ENCODE measurements at regions not wholly inside any gene's neighbourhood (a gene's known extent, or its start where the extent isn't known, plus 50 kb on each side); places are given as distances from the start of the nearest gene placed in this dataset.
"Not testable (repeated sequence)": the region's sequence is repeated elsewhere in the genome, so short reads cannot be mapped to it uniquely, and the experiment has no call there.

DNA sequence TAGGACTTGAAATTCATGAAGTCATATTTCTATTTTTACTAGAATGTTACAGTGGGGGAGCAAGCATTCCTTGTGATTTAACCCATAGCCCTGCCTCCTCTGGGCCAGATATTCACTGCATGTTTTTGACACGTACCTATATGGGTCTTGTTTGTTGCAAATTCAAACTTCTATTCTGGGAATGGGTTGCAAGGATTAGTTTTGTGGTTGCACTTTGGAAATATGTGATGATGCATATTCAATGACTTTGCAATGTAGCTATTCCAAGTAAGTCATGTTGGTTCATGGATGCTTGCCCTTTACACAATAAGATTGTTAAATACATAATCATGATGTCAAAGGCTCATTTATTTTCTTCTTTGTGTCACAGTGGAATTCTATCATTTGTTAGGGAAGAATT, 440.8 kb downstream of the TDRD3 start:
- TF ChIP-seq, protein P1, sequence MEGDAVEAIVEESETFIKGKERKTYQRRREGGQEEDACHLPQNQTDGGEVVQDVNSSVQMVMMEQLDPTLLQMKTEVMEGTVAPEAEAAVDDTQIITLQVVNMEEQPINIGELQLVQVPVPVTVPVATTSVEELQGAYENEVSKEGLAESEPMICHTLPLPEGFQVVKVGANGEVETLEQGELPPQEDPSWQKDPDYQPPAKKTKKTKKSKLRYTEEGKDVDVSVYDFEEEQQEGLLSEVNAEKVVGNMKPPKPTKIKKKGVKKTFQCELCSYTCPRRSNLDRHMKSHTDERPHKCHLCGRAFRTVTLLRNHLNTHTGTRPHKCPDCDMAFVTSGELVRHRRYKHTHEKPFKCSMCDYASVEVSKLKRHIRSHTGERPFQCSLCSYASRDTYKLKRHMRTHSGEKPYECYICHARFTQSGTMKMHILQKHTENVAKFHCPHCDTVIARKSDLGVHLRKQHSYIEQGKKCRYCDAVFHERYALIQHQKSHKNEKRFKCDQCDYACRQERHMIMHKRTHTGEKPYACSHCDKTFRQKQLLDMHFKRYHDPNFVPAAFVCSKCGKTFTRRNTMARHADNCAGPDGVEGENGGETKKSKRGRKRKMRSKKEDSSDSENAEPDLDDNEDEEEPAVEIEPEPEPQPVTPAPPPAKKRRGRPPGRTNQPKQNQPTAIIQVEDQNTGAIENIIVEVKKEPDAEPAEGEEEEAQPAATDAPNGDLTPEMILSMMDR (conservative IDR thresholded peaks at IDR 0.05; ENCODE audit: low read length), result no peak
- no peak for TF ChIP-seq EZH2phosphoT487 (IDR thresholded peaks at IDR 0.05; ENCODE audit: borderline replicate concordance, low read depth, low read length)
- no peak overlapping the region for H2AFZ ChIP-seq (ENCODE audit: low read length)
- H3K9me3 ChIP-seq (ENCODE audit: low read length), result no peaks in the 10 kb centered on the region
- ChIA-PET CTCF (ENCODE audit: unreplicated experiment) (no interaction called here), POLR2A (interaction anchor here (0.8 kb wide), 1 partner anchor 242 kb away, joined by 3 read pairs; no protein-coding TSS in a partner anchor)
- H3K4me3 ChIP-seq (ENCODE audit: low read depth, low read length, poor library complexity, severe bottlenecking), result no peak overlapping the region
- H3K4me2 ChIP-seq (ENCODE audit: low read length), result no peak overlapping the region
- BruUV-seq (replicated peaks), result no TSS peak
- intact Hi-C loops (cut with micrococcal nuclease; ENCODE audit: unreplicated experiment), result no loop called here
- no peaks in the 10 kb centered on the region for H3K79me2 ChIP-seq (ENCODE audit: insufficient read depth, low read depth, low read length)
- H3K4me1 ChIP-seq (ENCODE audit: insufficient read depth, low read length, poor library complexity, severe bottlenecking), result no peaks in the 10 kb centered on the region
- DNase-seq (ENCODE audit: low spot score), result no peak
- H4K20me1 ChIP-seq (ENCODE audit: insufficient read depth, low read length), result no peaks in the 10 kb centered on the region
- no peaks in the 10 kb centered on the region for H3K9me2 ChIP-seq (ENCODE audit: insufficient read depth, low read length)
- no peak overlapping the region for H3K27ac ChIP-seq (ENCODE audit: low read depth, low read length, poor library complexity, severe bottlenecking)
- H3K36me3 ChIP-seq (ENCODE audit: insufficient read depth, low read length), result no peaks in the 10 kb centered on the region

DNA sequence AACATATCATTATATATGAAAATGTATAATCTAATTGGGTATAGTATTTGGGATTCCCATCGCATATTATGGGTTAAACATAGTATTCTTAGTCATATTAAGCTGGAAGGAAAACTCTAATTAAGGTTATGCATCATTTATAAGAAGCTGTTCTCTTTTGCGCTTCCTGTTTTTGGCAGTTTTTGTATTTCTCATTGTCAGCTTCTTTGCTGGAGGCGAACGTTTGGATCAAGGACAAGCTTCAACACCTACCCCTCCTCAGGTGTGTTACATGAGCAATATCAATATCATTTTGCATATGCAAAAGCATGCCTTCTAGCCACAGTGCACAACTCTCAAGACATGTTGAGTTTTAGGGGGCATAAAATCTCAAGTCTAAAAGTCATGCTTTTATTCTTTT, 439.8 kb downstream of the TDRD3 start:
- TF ChIP-seq, protein P1 (conservative IDR thresholded peaks at IDR 0.05; ENCODE audit: low read length), result no peak
- no peak for TF ChIP-seq EZH2phosphoT487 (IDR thresholded peaks at IDR 0.05; ENCODE audit: borderline replicate concordance, low read depth, low read length)
- H3K9me2 ChIP-seq (ENCODE audit: insufficient read depth, low read length), result no peaks in the 10 kb centered on the region
- H3K4me1 ChIP-seq (ENCODE audit: insufficient read depth, low read length, poor library complexity, severe bottlenecking), result no peaks in the 10 kb centered on the region
- H3K4me2 ChIP-seq (ENCODE audit: low read length), result no peak overlapping the region
- DNase-seq (ENCODE audit: low spot score), result no peak
- H3K27ac ChIP-seq (ENCODE audit: low read depth, low read length, poor library complexity, severe bottlenecking), result no peak overlapping the region
- CTCF ChIA-PET (ENCODE audit: unreplicated experiment), result no interaction called here
- intact Hi-C loops (cut with micrococcal nuclease; ENCODE audit: unreplicated experiment), result no loop called here
- H4K20me1 ChIP-seq (ENCODE audit: insufficient read depth, low read length), result no peaks in the 10 kb centered on the region
- no peaks in the 10 kb centered on the region for H3K79me2 ChIP-seq (ENCODE audit: insufficient read depth, low read depth, low read length)
- no peaks in the 10 kb centered on the region for H3K9me3 ChIP-seq (ENCODE audit: low read length)
- POLR2A ChIA-PET, result interaction anchor here (0.7 kb wide), 1 partner anchor 522 kb away, joined by 4 read pairs; no protein-coding TSS in a partner anchor
- H3K36me3 ChIP-seq (ENCODE audit: insufficient read depth, low read length), result no peaks in the 10 kb centered on the region
- no peak overlapping the region for H2AFZ ChIP-seq (ENCODE audit: low read length)
- no TSS peak for BruUV-seq (replicated peaks)
- no peak overlapping the region for H3K4me3 ChIP-seq (ENCODE audit: low read depth, low read length, poor library complexity, severe bottlenecking)

DNA sequence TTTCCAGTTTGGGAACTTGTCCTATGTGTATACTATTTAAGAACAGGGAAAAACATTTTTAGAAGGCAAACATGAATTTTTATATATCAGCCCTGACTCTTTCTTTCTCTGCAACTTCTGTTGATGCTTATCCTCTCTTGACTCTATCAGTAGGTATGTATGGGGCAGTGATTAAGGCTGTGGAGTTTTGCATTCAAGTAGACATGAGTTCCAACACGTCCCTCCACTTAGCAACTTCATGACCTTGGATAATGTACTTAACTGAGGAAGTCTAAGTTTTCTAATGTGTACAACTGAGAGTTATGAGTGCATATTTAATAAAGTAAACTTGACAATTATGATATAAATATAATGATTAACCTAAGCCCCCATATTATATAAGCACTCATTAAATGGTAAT, 414.6 kb downstream of the TDRD3 start:
- no peaks in the 10 kb centered on the region for H4K20me1 ChIP-seq (ENCODE audit: insufficient read depth, low read length)
- ChIA-PET POLR2A (no interaction called here), CTCF (ENCODE audit: unreplicated experiment) (no interaction called here)
- H3K4me3 ChIP-seq (ENCODE audit: low read depth, low read length, poor library complexity, severe bottlenecking), result no peak overlapping the region
- no TSS peak for BruUV-seq (replicated peaks)
- H3K4me2 ChIP-seq (ENCODE audit: low read length), result no peak overlapping the region
- no peaks in the 10 kb centered on the region for H3K4me1 ChIP-seq (ENCODE audit: insufficient read depth, low read length, poor library complexity, severe bottlenecking)
- no peak for DNase-seq (ENCODE audit: low spot score)
- H3K27ac ChIP-seq (ENCODE audit: low read depth, low read length, poor library complexity, severe bottlenecking), result no peak overlapping the region
- no peak overlapping the region for H2AFZ ChIP-seq (ENCODE audit: low read length)
- no peaks in the 10 kb centered on the region for H3K9me3 ChIP-seq (ENCODE audit: low read length)
- TF ChIP-seq, protein P1 (conservative IDR thresholded peaks at IDR 0.05; ENCODE audit: low read length), result no peak
- TF ChIP-seq EZH2phosphoT487 (IDR thresholded peaks at IDR 0.05; ENCODE audit: borderline replicate concordance, low read depth, low read length), result no peak
- H3K36me3 ChIP-seq (ENCODE audit: insufficient read depth, low read length), result no peaks in the 10 kb centered on the region
- H3K79me2 ChIP-seq (ENCODE audit: insufficient read depth, low read depth, low read length), result no peaks in the 10 kb centered on the region
- intact Hi-C loops (cut with micrococcal nuclease; ENCODE audit: unreplicated experiment), result no loop called here
- H3K9me2 ChIP-seq (ENCODE audit: insufficient read depth, low read length), result no peaks in the 10 kb centered on the region

DNA sequence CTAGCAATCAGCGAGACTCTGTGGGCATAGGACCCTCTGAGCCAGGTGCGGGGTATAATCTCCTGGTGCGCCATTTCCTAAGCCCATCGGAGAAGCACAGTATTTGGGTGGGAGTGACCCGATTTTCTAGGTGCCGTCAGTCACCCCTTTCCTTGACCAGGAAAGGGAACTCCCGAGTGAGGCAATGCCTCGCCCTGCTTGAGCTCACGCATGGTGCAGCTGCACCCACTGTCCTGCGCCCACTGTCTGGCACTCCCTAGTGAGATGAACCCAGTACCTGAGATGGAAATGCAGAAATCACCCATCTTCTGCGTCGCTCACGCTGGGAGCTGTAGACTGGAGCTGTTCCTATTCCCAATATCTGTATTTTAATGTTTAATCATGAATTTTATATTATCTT, 408.6 kb downstream of the TDRD3 start:
- H4K20me1 ChIP-seq (ENCODE audit: insufficient read depth, low read length); H3K36me3 ChIP-seq (ENCODE audit: insufficient read depth, low read length); H3K4me1 ChIP-seq (ENCODE audit: insufficient read depth, low read length, poor library complexity, severe bottlenecking); DNase-seq (ENCODE audit: low spot score); intact Hi-C loops (cut with micrococcal nuclease; ENCODE audit: unreplicated experiment); H3K4me3 ChIP-seq (ENCODE audit: low read depth, low read length, poor library complexity, severe bottlenecking); H2AFZ ChIP-seq (ENCODE audit: low read length); H3K27ac ChIP-seq (ENCODE audit: low read depth, low read length, poor library complexity, severe bottlenecking); H3K4me2 ChIP-seq (ENCODE audit: low read length); CTCF ChIA-PET (ENCODE audit: unreplicated experiment); H3K79me2 ChIP-seq (ENCODE audit: insufficient read depth, low read depth, low read length); BruUV-seq (replicated peaks); H3K9me2 ChIP-seq (ENCODE audit: insufficient read depth, low read length); POLR2A ChIA-PET; H3K9me3 ChIP-seq (ENCODE audit: low read length): not testable (repeated sequence)
